T-helper 1 cell (primary cell): ENCODE measurements at regions not wholly inside any gene's neighbourhood (a gene's known extent, or its start where the extent isn't known, plus 50 kb on each side); places are given as distances from the start of the nearest gene placed in this dataset.
A peak's percentile ranks its signal among the peaks of the same experiment; 100 is the strongest.

Experiments used
- DNase-seq, 5 donors: peaks; one replicate each; pipeline ENCODE4 v3.0.0-alpha.2; 2012 to 2020

DNA sequence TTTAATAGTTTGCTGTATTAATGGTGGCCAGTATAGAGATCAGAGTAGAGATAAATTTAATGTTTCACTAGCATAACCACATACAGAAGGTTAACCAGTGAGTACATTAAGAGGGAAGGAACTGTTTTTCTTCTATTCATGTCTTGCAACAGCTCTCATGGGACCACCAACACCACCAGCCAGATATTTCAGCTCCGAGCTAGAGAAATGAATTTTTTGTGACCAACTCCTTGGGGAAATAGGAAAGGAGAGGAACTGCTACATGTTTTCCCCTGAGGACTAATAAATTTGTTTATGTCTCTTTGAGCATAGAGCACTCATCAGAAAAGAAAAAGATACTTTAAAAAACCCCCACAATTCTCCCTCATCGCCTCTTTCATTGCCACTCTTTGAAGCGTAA lies 247.5 kb downstream of the MBNL1 start:
- DNase-seq, result no peak

DNA sequence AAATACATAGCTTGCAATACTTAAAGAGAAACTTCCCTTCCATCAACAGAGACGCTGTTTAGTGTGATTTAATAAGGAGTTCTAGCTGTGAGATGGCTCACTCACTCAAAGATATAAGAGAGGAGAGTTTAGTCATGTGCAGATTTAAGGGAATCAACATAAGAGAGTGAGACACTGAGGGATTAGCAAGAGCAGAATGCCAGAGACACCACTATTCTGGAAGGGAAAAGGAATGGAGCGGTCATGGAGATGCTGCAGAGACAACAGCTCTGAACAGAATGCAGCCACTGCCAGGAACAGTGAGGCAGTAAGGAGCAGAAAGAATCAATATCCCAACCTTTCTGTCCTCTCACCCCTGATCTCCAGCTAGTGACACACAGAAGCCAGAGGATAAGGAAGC lies 248.8 kb downstream of the MBNL1 start:
- no peak for DNase-seq

DNA sequence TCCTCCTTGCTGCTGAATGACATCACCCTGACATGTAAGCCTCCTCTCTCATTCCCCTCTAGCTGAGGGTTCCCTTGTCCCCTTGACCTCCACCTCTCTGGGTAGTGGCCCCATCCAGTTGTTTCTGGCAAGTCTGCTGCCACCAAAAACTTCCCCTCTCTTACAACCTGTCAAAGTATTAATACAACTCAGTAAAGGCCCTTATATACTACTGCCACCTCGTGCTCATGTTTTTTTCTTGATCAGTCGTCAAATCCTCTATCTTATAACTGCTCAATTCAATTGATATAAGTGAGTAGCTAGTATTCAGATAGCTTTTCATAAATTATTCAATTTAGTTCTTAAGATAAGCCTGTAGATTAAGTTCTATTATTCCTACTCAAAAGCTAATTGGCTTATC lies 249.6 kb downstream of the MBNL1 start:
- DNase-seq, result no peak

DNA sequence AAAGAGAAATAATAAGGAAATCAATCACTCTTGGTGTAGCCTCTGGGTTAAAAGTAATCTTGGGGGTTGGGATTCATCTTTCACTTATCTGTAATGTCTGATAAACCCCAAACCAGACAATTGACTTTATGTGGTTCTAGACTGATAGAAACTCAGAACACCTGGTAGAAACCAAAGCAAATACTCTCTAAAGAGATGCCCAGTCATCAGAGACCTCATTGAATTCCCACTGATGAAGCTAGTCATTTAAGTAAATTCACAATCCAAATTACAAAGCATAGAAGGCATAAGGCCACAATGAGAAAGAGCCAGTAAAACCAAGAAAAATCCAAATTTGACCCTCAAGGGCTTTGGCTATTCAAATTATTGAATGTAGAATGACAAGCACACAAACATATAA lies 250.6 kb downstream of the MBNL1 start:
- DNase-seq, result no peak

DNA sequence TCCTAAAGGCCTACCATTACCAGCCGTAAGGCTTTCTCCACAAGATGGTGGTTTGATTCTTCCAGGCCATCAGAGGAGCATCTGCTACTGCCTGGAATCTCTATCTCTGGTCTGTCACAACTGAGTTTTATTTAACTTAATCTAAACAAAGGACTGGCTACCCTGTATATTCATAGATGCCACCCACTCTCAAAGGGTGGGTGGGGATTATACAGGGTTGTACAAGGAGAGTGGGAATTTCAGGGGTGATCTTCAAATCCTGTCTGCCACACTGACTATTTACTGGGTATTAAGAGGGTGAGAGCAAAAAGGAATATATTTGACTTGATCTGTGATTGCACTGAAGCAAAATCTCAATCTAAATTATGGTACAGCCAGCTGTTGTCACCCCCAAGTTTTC lies 253.3 kb downstream of the MBNL1 start:
- no peak for DNase-seq

DNA sequence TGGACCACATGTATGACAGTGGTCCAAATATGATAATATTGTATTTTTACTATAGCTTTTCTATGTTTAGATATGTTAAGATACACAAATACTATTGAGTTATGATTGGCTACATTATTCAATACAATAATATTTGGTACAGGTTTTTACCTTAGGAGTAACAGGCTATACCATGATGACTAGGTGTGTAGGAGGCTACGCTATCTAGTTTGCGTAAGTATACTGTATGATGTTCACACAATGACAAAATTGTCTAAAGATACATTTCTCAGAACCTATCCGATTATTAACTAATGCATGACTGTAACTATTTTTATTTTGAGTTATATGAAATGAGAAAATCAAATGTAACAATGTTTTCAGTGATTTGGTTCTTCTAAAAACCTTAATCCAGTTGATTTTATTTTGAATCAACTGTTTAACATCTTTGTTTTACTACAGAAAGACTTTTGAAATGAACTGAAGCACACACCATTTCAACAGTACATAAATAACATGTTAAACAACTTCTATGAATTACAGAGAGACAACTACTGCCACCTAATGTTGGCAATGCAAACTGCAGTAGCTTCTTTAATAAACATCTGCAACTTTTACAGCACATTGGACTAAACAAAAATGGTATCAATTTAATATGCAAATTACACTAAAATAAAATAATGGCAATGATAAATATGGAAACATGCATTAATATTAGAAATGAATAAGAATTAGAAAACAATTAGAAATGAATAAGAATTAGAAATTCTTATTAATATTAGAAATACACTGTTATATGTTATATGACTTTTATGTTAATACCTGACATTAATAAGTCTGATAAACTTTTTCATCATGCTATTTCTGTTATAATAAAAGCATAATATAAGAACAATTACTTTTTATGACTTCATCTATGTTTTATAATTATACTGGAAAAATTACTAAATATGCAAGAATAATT lies 255.7 kb downstream of the MBNL1 start:
- DNase-seq, result peak in 2 of 5 donors; percentile 30 to 62

GRCh38 chr3:152531717-152532116 lies 263.0 kb downstream of the MBNL1 start:
- DNase-seq, result no peak

GRCh38 chr3:152538518-152538917 lies 269.8 kb downstream of the MBNL1 start:
- no peak for DNase-seq

GRCh38 chr3:152539191-152539764 lies 270.5 kb downstream of the MBNL1 start:
- DNase-seq, result peak in 1 of 5 donors; percentile 4

- DNase-seq, result no peak
Observed at GRCh38 chr3:152540120-152540519, 271.4 kb downstream of the MBNL1 start.

DNA sequence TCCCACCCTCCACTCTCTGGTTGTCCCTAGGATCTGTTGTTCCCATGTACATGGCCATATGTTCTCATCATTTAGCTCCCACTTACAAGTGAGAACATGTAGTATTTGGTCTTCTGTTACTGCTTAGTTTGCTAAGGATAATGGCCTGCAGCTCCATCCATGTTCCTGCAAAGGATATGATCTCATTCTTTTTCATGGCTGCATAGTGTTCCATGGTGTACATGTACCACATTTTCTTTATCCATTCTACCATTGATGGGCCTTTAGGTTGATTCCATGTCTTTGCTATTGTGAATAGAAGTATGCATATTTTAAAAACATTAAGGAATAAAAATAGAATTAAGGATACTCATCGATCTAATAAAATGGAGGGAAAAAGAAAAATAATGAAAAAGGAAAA lies 278.4 kb downstream of the MBNL1 start:
- no peak for DNase-seq

DNA sequence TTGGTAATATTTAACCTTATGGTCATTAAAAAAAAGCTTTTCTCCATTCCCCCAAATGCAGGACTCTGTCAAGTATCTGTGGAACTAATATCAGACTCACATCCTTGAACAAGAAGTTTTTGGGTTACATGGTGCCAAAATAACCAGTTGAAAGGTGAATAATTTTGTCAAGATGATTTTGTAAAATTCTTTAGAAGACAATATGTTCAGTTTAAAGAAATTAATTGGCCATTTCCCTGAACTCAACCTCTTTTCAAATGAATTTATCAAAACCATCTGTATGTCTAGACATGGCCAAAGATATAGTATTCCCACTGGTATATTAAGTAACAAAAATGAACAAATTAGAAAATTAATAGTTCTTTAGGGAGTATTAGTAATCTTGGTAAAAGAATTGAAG lies 280.5 kb downstream of the MBNL1 start:
- no peak for DNase-seq

- no peak for DNase-seq
Observed at GRCh38 chr3:152550284-152550683, 281.6 kb downstream of the MBNL1 start.

- DNase-seq, result no peak
Observed at GRCh38 chr3:152554980-152555379, 280.0 kb upstream of the P2RY1 start.

DNA sequence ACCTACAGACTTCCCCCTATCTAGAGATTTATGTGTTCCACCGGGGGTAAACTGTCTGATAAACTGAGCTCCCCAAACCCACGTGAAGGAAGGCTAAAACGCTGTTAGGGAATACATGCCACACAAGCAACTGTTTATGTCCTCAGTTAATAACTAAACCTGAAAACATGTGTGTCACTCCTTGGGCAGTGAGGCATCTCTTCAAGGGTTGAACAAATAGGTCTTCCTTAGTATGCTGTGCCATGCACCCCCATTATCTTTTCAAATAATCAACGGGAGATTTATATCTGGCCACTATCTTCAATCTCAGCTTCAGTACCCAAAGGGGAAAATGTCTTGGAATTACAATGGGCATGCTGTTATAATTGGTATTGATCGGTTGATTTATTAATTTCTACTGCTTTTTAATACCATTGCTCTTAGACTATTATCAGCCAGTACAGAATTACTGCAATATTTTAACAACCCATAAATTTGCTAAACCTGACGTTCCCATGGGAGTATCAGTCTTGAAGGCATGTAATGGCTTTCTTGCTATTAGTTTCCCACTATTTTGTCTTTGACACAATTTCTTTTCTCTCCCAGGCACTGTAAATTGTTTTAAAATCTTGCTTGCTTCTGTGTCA lies 279.2 kb upstream of the P2RY1 start:
- no peak for DNase-seq

- DNase-seq, result peak in 1 of 5 donors; percentile 23
Observed at GRCh38 chr3:152556731-152557254, 278.1 kb upstream of the P2RY1 start.

DNA sequence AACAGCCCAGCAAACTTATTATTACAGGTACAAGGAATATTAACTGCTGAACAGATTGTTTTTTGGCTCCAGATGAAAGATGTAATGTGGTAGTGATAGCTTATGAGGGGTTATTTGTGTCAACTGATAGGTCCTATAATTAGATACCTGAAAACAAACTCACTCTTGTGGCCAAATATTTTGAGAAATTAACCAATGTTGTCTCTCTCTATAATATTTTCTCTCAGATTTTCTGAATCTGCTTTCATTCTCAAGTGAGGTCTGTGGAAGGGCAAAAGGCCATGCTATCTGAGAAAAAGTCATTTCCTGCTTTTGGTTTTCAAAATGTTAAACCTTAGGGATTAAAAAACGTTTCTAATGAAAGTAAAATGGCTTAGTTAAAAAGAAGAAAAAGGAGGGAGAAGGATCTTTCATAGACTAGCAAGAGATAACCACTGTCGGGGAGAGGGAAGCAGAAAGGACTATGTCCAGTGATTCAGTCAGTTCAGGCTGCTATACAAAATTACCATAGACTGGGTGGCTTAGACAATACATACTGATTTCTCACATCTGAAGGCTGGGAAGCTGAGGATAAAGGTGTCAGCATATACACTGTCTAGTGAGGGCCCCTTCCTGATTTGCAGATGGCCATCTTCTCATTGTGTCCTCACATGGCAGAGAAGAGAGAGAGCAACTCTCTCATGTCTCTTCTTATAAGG lies 277.5 kb upstream of the P2RY1 start:
- DNase-seq, result no peak

DNA sequence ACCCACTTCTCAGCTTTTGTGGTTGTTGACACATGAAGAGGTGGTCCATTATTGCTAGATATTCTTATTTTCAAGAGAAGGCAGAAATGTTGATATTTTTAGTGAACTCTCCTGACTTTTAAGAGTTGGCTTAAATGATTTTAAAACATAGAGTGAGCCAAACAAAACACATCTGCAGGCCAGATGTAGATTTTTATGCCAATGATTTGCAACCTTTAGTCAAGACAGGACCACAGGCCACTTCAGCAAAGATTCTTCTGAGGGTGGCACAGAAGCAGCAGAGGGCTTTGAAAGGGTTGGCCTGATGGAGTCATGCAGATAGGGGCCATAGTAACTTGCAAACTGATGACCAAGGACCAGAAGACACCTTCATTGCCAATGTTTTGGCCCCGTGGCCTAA lies 276.5 kb upstream of the P2RY1 start:
- no peak for DNase-seq

- no peak for DNase-seq
Observed at GRCh38 chr3:152559246-152559645, 275.7 kb upstream of the P2RY1 start.

DNA sequence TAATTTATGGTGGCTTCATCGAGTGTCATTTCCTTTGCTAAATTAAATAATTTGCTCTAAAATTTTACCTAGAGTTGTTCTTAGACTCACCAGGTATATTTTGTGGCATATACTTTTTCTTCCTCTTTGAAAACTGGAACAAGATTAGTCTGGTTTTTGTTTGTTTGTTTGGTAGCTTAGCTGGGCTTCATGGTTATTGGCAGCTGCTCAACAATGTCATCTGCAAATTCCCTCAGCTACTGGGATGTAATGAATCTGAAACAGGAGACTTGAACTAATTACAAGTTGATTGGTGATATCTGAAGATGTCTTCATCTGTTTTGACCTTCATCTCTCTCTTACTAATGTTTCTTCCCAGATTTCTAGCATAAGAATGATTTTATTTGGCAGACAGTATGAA lies 270.5 kb upstream of the P2RY1 start:
- no peak for DNase-seq

- DNase-seq, result peak in 1 of 5 donors; percentile 15
Observed at GRCh38 chr3:152574461-152575079, 260.4 kb upstream of the P2RY1 start.

DNA sequence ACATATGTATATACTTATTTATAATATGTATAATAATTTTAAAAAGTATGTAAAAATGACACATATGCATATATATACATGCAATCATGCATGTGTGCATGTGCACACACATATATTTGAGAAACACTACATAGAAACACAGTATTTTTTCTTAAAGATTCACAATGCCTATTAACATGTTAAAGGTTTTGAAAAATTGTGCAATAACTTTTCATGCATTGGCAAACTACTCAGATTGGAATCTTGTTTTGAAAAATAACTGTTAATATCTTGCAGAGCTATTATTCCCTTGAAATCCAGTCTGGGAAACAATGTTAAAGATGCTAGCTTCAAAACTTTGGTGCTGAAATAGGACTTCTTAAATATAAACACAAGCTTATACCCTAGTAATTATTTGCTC lies 256.2 kb upstream of the P2RY1 start:
- DNase-seq, result no peak

DNA sequence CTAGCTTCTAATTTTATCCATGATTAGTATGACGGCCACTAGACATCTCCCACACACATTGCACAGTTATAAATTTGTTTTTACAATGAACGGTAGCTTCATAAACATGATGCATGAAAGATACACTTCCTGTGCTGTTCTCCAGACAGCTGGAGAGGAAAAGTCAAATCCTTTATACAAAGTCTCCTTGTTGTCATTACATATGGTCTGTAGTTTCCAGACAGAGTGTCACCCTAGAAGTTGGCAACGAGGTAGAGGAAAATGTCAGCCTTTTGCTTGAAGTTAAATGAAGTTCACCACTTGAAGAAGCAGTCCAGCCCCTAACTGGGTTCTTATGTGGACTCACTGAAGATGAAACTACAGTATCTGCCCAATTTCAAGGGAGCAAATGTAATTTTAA lies 253.0 kb upstream of the P2RY1 start:
- DNase-seq, result no peak
